ENCODE measurements at regions not wholly inside any gene's neighbourhood (a gene's known extent, or its start where the extent isn't known, plus 50 kb on each side); places are given as distances from the start of the nearest gene placed in this dataset.

GRCh38 chr15:94077938-94078337 lies 153.4 kb upstream of the MCTP2 start:
- no peak for TF ChIP-seq CTCF (IDR thresholded peaks at IDR 0.05; ENCODE audit: low read depth, low read length)

GRCh38 chr15:94075349-94075748 lies 156.0 kb upstream of the MCTP2 start:
- H3K4me3 ChIP-seq (ENCODE audit: low read depth, low read length), result no peak overlapping the region
- no peak for DNase-seq
- H3K9me3 ChIP-seq (ENCODE audit: severe bottlenecking), result no peaks in the 10 kb centered on the region
- TF ChIP-seq CTCF (IDR thresholded peaks at IDR 0.05; ENCODE audit: low read depth, low read length), result no peak
- H3K27me3 ChIP-seq (ENCODE audit: insufficient read depth, low read depth, severe bottlenecking), result peaks cover 65% of the 10 kb centered on the region
- no peaks in the 10 kb centered on the region for H3K36me3 ChIP-seq
- no peak overlapping the region for H3K27ac ChIP-seq

More at GRCh38 chr15:94077938-94078337, 153.4 kb upstream of the MCTP2 start:
- no peak for DNase-seq
- Histone ChIP-seq H3K27me3 (ENCODE audit: insufficient read depth, low read depth, severe bottlenecking) (peaks cover 63% of the 10 kb centered on the region), H3K27ac (no peak overlapping the region), H3K4me3 (ENCODE audit: low read depth, low read length) (no peak overlapping the region), H3K9me3 (ENCODE audit: severe bottlenecking) (no peaks in the 10 kb centered on the region), H3K36me3 (no peaks in the 10 kb centered on the region)

GRCh38 chr15:94070356-94071295 lies 160.7 kb upstream of the MCTP2 start:
- Histone ChIP-seq H3K4me3 (ENCODE audit: low read depth, low read length) (no peak overlapping the region), H3K9me3 (ENCODE audit: severe bottlenecking) (no peaks in the 10 kb centered on the region), H3K36me3 (no peaks in the 10 kb centered on the region), H3K27ac (no peak overlapping the region), H3K27me3 (ENCODE audit: insufficient read depth, low read depth, severe bottlenecking) (peaks cover 39% of the 10 kb centered on the region)
- no peak for TF ChIP-seq CTCF (IDR thresholded peaks at IDR 0.05; ENCODE audit: low read depth, low read length)
- no peak for DNase-seq

- Histone ChIP-seq H3K4me3 (ENCODE audit: low read depth, low read length) (no peak overlapping the region), H3K36me3 (no peaks in the 10 kb centered on the region)
Observed at GRCh38 chr15:94069844-94070243, 161.5 kb upstream of the MCTP2 start.

GRCh38 chr15:94066811-94067210 lies 164.6 kb upstream of the MCTP2 start:
- DNase-seq, result no peak
- Histone ChIP-seq H3K36me3 (no peaks in the 10 kb centered on the region), H3K4me3 (ENCODE audit: low read depth, low read length) (no peak overlapping the region), H3K27ac (no peak overlapping the region), H3K9me3 (ENCODE audit: severe bottlenecking) (no peaks in the 10 kb centered on the region), H3K27me3 (ENCODE audit: insufficient read depth, low read depth, severe bottlenecking) (peaks cover 34% of the 10 kb centered on the region)
- TF ChIP-seq CTCF (IDR thresholded peaks at IDR 0.05; ENCODE audit: low read depth, low read length), result no peak

More at GRCh38 chr15:94069844-94070243, 161.5 kb upstream of the MCTP2 start:
- TF ChIP-seq CTCF (IDR thresholded peaks at IDR 0.05; ENCODE audit: low read depth, low read length), result no peak
- Histone ChIP-seq H3K27me3 (ENCODE audit: insufficient read depth, low read depth, severe bottlenecking) (peaks cover 33% of the 10 kb centered on the region), H3K27ac (no peak overlapping the region), H3K9me3 (ENCODE audit: severe bottlenecking) (no peaks in the 10 kb centered on the region)
- DNase-seq, result no peak
